ENCODE measurements at regions not wholly inside any gene's neighbourhood (a gene's known extent, or its start where the extent isn't known, plus 50 kb on each side); places are given as distances from the start of the nearest gene placed in this dataset.

DNA sequence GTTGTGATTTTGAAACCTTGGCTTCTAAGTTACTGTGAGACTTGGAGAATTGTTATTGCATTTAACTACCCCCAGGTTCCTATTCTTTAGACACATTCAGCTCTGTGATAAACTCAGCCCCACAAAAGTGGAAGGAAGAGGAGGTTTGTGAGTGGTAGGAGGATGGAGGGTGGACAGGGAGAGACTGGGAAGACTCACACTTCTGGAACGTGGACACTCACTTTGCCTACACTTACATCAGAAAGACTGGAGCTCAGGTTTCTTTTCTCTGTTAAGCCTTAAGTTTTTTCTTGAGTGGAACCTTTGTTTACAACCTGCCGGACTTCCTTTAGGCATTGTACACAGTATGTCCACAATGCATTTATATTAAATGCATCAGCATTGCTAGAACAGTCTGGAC, 99.0 kb downstream of the AREG start (continued):
- TF ChIP-seq ZNF792 (tag by site-specific recombination; IDR thresholded peaks at IDR 0.05) (no peak), ZNF426 (tag by site-specific recombination; IDR thresholded peaks at IDR 0.05) (no peak), KLF7 (tag by site-specific recombination; IDR thresholded peaks at IDR 0.05; ENCODE audit: borderline replicate concordance) (no peak), ZNF311 (tag by site-specific recombination; IDR thresholded peaks at IDR 0.05; ENCODE audit: borderline replicate concordance) (no peak), HOXA7 (CRISPR knock-in tag; IDR thresholded peaks at IDR 0.05; ENCODE audit: borderline replicate concordance) (no peak)

DNA sequence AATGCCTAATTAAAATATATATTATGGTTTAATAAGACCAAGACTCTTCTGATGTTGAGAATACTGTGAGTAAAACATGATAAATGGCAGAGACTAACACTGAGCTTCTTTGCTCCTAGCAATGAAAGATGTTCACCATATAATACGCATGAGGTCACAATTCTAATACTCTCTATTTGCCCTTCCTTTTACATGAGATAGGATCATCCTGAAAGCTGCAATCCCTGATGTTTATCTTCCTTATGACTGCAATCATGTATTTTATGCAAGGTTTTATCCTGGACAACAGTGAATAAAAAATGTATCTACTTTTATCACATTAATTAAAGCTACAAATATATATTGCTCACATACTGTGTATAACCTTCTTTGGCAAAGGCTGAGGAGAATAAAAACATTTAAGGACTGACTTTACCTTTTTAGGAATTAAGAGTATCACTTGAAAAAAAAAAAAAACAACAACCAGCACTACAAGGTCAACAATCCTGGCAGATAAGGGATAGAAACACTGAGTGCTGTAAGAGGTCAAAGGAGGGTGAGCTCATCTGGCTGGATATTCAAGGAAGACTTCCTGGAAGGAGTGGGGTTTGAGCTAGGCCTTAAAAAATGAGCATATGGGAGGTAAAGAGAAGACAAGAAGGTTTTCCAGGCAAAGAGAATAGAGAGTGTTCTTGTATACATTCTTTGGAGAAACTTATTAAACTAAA, 99.9 kb downstream of the AREG start:
- Histone ChIP-seq H3K36me3 (ENCODE audit: control insufficient read depth in 2 of 2, insufficient read depth in 1 of 2, low read length in 2 of 2) (no peaks in the 10 kb centered on the region), H3K9me3 (ENCODE audit: control insufficient read depth, insufficient read depth, low read depth, low read length) (no peaks in the 10 kb centered on the region), H3K4me3 (ENCODE audit: low read depth, low read length) (no peak overlapping the region), H3K4me1 (ENCODE audit: control insufficient read depth, insufficient read depth, low read length) (no peaks in the 10 kb centered on the region), H3K27ac (ENCODE audit: extremely low read depth, low read depth, low read length) (no peak overlapping the region)
- TF ChIP-seq ZNF792 (tag by site-specific recombination; IDR thresholded peaks at IDR 0.05), result no peak
- TF ChIP-seq, protein P1, sequence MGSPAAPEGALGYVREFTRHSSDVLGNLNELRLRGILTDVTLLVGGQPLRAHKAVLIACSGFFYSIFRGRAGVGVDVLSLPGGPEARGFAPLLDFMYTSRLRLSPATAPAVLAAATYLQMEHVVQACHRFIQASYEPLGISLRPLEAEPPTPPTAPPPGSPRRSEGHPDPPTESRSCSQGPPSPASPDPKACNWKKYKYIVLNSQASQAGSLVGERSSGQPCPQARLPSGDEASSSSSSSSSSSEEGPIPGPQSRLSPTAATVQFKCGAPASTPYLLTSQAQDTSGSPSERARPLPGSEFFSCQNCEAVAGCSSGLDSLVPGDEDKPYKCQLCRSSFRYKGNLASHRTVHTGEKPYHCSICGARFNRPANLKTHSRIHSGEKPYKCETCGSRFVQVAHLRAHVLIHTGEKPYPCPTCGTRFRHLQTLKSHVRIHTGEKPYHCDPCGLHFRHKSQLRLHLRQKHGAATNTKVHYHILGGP (tag by site-specific recombination; IDR thresholded peaks at IDR 0.05), result 0 out of 2 replicates have a peak, but pooled peaks have one; percentile 46
- ChIA-PET CTCF (interaction anchor here (0.9 kb wide), 1 partner anchor 13 kb away, joined by 4 read pairs; no protein-coding TSS in a partner anchor), POLR2A (interaction anchor here (0.6 to 0.7 kb wide), 2 partner anchors 157 to 215 kb away, joined by 3 to 6 read pairs; no protein-coding TSS in a partner anchor)

DNA sequence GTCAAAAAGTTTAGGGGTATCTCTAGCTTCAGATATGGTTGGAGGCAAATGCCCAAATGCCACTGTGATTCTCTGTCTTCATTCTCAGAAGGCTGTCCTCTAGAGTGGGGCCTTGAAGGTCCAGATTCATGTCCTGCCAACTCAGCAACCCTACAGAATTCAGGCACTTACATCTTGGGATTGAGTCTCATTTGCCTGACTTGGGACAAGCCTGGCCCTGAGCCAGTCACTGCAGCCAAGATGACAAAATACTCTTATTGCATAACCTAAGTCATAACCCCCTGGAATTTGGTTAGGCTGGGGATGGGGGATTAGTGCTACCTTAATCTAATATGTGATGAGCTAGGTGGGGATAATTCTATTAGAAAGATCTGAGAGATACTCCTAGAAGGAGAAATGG, 100.5 kb downstream of the AREG start:
- ChIA-PET CTCF (interaction anchor here (0.9 kb wide), 1 partner anchor 14 kb away, joined by 4 read pairs; no protein-coding TSS in a partner anchor), POLR2A (interaction anchor here (0.7 kb wide), 1 partner anchor 215 kb away, joined by 3 read pairs; no protein-coding TSS in a partner anchor)
- no peak overlapping the region for H3K27ac ChIP-seq (ENCODE audit: extremely low read depth, low read depth, low read length)
- H3K4me1 ChIP-seq (ENCODE audit: control insufficient read depth, insufficient read depth, low read length), result no peaks in the 10 kb centered on the region
- H3K36me3 ChIP-seq (ENCODE audit: control insufficient read depth in 2 of 2, insufficient read depth in 1 of 2, low read length in 2 of 2), result no peaks in the 10 kb centered on the region
- TF ChIP-seq ZNF394 (tag by site-specific recombination; IDR thresholded peaks at IDR 0.05; ENCODE audit: borderline replicate concordance) (no peak), SCRT1 (tag by site-specific recombination; IDR thresholded peaks at IDR 0.05; ENCODE audit: borderline replicate concordance) (no peak), OVOL3 (tag by site-specific recombination; IDR thresholded peaks at IDR 0.05) (no peak), ZNF133 (tag by site-specific recombination; IDR thresholded peaks at IDR 0.05) (no peak), ZNF248 (tag by site-specific recombination; IDR thresholded peaks at IDR 0.05) (no peak), ZNF530 (tag by site-specific recombination; IDR thresholded peaks at IDR 0.05; ENCODE audit: low read depth) (no peak), ZNF221 (tag by site-specific recombination; IDR thresholded peaks at IDR 0.05; ENCODE audit: borderline replicate concordance) (no peak), ZNF174 (tag by site-specific recombination; IDR thresholded peaks at IDR 0.05) (no peak)
- TF ChIP-seq, protein P2, sequence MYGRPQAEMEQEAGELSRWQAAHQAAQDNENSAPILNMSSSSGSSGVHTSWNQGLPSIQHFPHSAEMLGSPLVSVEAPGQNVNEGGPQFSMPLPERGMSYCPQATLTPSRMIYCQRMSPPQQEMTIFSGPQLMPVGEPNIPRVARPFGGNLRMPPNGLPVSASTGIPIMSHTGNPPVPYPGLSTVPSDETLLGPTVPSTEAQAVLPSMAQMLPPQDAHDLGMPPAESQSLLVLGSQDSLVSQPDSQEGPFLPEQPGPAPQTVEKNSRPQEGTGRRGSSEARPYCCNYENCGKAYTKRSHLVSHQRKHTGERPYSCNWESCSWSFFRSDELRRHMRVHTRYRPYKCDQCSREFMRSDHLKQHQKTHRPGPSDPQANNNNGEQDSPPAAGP (tag by site-specific recombination; IDR thresholded peaks at IDR 0.05), result no peak
- no peak overlapping the region for H3K4me3 ChIP-seq (ENCODE audit: low read depth, low read length)
- H3K9me3 ChIP-seq (ENCODE audit: control insufficient read depth, insufficient read depth, low read depth, low read length), result no peaks in the 10 kb centered on the region

DNA sequence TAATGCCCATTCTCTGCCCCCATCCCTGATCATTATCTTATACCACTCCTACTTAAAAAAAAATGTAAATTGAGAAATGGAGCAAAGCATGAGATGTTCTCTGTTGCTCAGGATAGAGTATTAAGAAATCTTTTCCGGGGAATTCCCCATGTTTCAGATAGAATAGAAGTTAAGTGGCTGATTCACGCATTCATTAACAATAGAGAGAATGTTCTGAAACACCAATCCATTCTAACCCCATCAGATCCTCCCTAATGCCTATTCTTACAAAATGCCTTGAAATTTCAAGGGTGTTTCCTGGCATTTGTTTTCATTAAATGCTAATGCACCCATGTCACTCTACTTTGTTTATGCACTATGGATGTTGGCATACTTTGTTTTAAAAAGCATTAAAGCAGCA, 101.1 kb downstream of the AREG start:
- CTCF ChIA-PET, result no interaction called here
- H3K9me3 ChIP-seq (ENCODE audit: control insufficient read depth, insufficient read depth, low read depth, low read length), result no peaks in the 10 kb centered on the region
- TF ChIP-seq, protein P3, sequence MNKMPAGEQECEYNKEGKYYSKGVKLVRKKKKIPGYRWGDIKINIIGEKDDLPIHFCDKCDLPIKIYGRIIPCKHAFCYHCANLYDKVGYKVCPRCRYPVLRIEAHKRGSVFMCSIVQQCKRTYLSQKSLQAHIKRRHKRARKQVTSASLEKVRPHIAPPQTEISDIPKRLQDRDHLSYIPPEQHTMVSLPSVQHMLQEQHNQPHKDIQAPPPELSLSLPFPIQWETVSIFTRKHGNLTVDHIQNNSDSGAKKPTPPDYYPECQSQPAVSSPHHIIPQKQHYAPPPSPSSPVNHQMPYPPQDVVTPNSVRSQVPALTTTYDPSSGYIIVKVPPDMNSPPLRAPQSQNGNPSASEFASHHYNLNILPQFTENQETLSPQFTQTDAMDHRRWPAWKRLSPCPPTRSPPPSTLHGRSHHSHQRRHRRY (tag by site-specific recombination; IDR thresholded peaks at IDR 0.05), result no peak
- TF ChIP-seq PRDM1 (tag by site-specific recombination; IDR thresholded peaks at IDR 0.05) (no peak), ZNF223 (tag by site-specific recombination; IDR thresholded peaks at IDR 0.05) (no peak), ZBTB20 (tag by site-specific recombination; IDR thresholded peaks at IDR 0.05) (no peak)
- TF ChIP-seq, protein P4, sequence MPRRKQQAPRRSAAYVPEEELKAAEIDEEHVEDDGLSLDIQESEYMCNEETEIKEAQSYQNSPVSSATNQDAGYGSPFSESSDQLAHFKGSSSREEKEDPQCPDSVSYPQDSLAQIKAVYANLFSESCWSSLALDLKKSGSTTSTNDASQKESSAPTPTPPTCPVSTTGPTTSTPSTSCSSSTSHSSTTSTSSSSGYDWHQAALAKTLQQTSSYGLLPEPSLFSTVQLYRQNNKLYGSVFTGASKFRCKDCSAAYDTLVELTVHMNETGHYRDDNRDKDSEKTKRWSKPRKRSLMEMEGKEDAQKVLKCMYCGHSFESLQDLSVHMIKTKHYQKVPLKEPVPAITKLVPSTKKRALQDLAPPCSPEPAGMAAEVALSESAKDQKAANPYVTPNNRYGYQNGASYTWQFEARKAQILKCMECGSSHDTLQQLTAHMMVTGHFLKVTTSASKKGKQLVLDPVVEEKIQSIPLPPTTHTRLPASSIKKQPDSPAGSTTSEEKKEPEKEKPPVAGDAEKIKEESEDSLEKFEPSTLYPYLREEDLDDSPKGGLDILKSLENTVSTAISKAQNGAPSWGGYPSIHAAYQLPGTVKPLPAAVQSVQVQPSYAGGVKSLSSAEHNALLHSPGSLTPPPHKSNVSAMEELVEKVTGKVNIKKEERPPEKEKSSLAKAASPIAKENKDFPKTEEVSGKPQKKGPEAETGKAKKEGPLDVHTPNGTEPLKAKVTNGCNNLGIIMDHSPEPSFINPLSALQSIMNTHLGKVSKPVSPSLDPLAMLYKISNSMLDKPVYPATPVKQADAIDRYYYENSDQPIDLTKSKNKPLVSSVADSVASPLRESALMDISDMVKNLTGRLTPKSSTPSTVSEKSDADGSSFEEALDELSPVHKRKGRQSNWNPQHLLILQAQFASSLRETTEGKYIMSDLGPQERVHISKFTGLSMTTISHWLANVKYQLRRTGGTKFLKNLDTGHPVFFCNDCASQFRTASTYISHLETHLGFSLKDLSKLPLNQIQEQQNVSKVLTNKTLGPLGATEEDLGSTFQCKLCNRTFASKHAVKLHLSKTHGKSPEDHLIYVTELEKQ (tag by site-specific recombination; IDR thresholded peaks at IDR 0.05; ENCODE audit: borderline replicate concordance), result no peak
- TF ChIP-seq, protein P5, sequence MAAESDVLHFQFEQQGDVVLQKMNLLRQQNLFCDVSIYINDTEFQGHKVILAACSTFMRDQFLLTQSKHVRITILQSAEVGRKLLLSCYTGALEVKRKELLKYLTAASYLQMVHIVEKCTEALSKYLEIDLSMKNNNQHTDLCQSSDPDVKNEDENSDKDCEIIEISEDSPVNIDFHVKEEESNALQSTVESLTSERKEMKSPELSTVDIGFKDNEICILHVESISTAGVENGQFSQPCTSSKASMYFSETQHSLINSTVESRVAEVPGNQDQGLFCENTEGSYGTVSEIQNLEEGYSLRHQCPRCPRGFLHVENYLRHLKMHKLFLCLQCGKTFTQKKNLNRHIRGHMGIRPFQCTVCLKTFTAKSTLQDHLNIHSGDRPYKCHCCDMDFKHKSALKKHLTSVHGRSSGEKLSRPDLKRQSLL (tag by site-specific recombination; IDR thresholded peaks at IDR 0.05), result no peak

More for the DNA sequence above, 101.1 kb downstream of the AREG start:
- POLR2A ChIA-PET, result no interaction called here
- Histone ChIP-seq H3K4me1 (ENCODE audit: control insufficient read depth, insufficient read depth, low read length) (no peaks in the 10 kb centered on the region), H3K36me3 (ENCODE audit: control insufficient read depth in 2 of 2, insufficient read depth in 1 of 2, low read length in 2 of 2) (no peaks in the 10 kb centered on the region), H3K4me3 (ENCODE audit: low read depth, low read length) (no peak overlapping the region), H3K27ac (ENCODE audit: extremely low read depth, low read depth, low read length) (no peak overlapping the region)
